Endothelial cell of umbilical vein (primary cell): ENCODE measurements at regions not wholly inside any gene's neighbourhood (a gene's known extent, or its start where the extent isn't known, plus 50 kb on each side); places are given as distances from the start of the nearest gene placed in this dataset.

Source experiments
- BruUV-seq: library from RNA; stranded (reverse); fragments of 400-500 nt; replicated peaks from 2 replicates; lab custom pipeline; 2021; lab: Mats Ljungman, UMichigan
- CTCF ChIA-PET: fragments of 300-600, 350-600 bp; sonication (Branson Sonifier 250); formaldehyde crosslinking; loops from one replicate; lab custom pipeline; 2021; ENCODE audit warnings: antibody characterized with exemption, inconsistent platforms; lab: Charles Lee
- POLR2A ChIA-PET: fragments of 300-600, 350-600 bp; sonication (Branson Sonifier 250); formaldehyde crosslinking; loops from one replicate; lab custom pipeline; 2021; ENCODE audit warnings: antibody characterized with exemption, inconsistent platforms; lab: Charles Lee
- DNase-seq: peaks from one replicate; pipeline ENCODE4 v3.0.0-alpha.2; 2011; ENCODE audit warnings: low read depth, low spot score
- FAIRE-seq: peaks from 2 replicates; lab custom pipeline; 2011; peaks lifted over from hg19 to GRCh38; lab: Jason Lieb, UNC
- H2AFZ ChIP-seq: 2 replicates; pipeline ENCODE4 v1.6.0; 2012; ENCODE audit warnings: low read depth, low read length, control low read depth, inconsistent platforms
- H3K27ac ChIP-seq: 2 replicates; pipeline ENCODE4 v1.5.1; 2011; ENCODE audit warnings: low read depth, mild to moderate bottlenecking, control low read depth, low read length, moderate library complexity; ENCODE audit not compliant: insufficient read depth
- H3K27me3 ChIP-seq, 2 experiments: 2 replicates each; pipeline versions ENCODE4 v1.6.0 to v1.6.1; 2011; ENCODE audit warnings: low read length in 2 of 2, mixed read lengths in 1 of 2; ENCODE audit not compliant: control insufficient read depth in 2 of 2, insufficient read depth in 2 of 2
- H3K36me3 ChIP-seq, 2 experiments: 2 replicates in 1 of 2; 3 replicates in 1 of 2; pipeline ENCODE4 v1.5.1; 2011; ENCODE audit warnings: low read length in 2 of 2, mild to moderate bottlenecking in 1 of 2, moderate library complexity in 1 of 2; ENCODE audit not compliant: control insufficient read depth in 2 of 2, insufficient read depth in 2 of 2; ENCODE audit errors: extremely low read depth in 1 of 2
- H3K4me1 ChIP-seq: 3 replicates; pipeline ENCODE4 v1.5.1; 2011; ENCODE audit warnings: mild to moderate bottlenecking, low read length; ENCODE audit not compliant: control insufficient read depth, insufficient read depth; ENCODE audit errors: extremely low read depth
- H3K4me2 ChIP-seq: 2 replicates; pipeline ENCODE4 v1.6.1; 2011; ENCODE audit warnings: low read length, control low read depth, mixed read lengths; ENCODE audit not compliant: insufficient read depth
- H3K4me3 ChIP-seq, 3 experiments: fragments of 200-600 bp in 1 of 3; sonication (generic), shearing (Covaris generic) in 1 of 3; replicated peaks in 1 of 3; 2 replicates each; pipeline ENCODE4 v1.5.1; 2011 to 2016; ENCODE audit warnings: control low read depth in 3 of 3, low read length in 3 of 3, mild to moderate bottlenecking in 2 of 3, inconsistent platforms in 1 of 3, low read depth in 1 of 3, moderate library complexity in 1 of 3; ENCODE audit not compliant: insufficient read depth in 1 of 3
- H3K79me2 ChIP-seq: 2 replicates; pipeline ENCODE4 v1.6.0; 2012; ENCODE audit warnings: low read length, inconsistent platforms; ENCODE audit not compliant: control insufficient read depth, insufficient read depth
- H3K9ac ChIP-seq: replicated peaks from 2 replicates; pipeline ENCODE3; 2011; ENCODE audit warnings: low read length, control low read depth; ENCODE audit not compliant: insufficient read depth; ENCODE audit errors: extremely low read depth
- H3K9me1 ChIP-seq: replicated peaks from 3 replicates; pipeline ENCODE4 v1.6.0; 2011; ENCODE audit warnings: mild to moderate bottlenecking, low read length; ENCODE audit not compliant: control insufficient read depth, insufficient read depth; ENCODE audit errors: extremely low read depth
- H3K9me3 ChIP-seq: replicated peaks from 2 replicates; pipeline ENCODE4 v1.5.1; 2012; ENCODE audit warnings: low read length, inconsistent platforms; ENCODE audit not compliant: control insufficient read depth, insufficient read depth
- H4K20me1 ChIP-seq: replicated peaks from 2 replicates; pipeline ENCODE3; 2011; ENCODE audit warnings: mild to moderate bottlenecking, low read length; ENCODE audit not compliant: control insufficient read depth, insufficient read depth; ENCODE audit errors: extremely low read depth
- EZH2 ChIP-seq: IDR thresholded peaks from 2 replicates; pipeline ENCODE4 v1.6.1; 2012; ENCODE audit warnings: borderline replicate concordance, low read depth, mild to moderate bottlenecking, moderate library complexity, low read length, inconsistent platforms; ENCODE audit not compliant: severe bottlenecking
- FOS ChIP-seq: IDR thresholded peaks from 2 replicates; pipeline ENCODE4 v1.6.1; 2011; ENCODE audit warnings: mild to moderate bottlenecking, low read length, moderate library complexity, borderline replicate concordance; ENCODE audit not compliant: insufficient read depth
- JUN ChIP-seq: IDR thresholded peaks from 2 replicates; pipeline ENCODE4 v1.6.1; 2011; ENCODE audit warnings: borderline replicate concordance, low read depth; ENCODE audit not compliant: insufficient read length, insufficient read depth
- POLR2AphosphoS5 ChIP-seq: IDR thresholded peaks from 2 replicates; pipeline ENCODE4 v1.6.1; 2012; ENCODE audit warnings: low read depth, mild to moderate bottlenecking, control low read depth, low read length, moderate library complexity; ENCODE audit not compliant: insufficient read depth
- dilution Hi-C: fragments of 300-500 bp; cut with MboI; formaldehyde crosslinking; loops from one replicate; pipeline ENCODE4 v1.15.0; 2019; ENCODE audit warnings: low sequenced_read_pairs; ENCODE audit not compliant: extremely low pct_ligation_motif_present
- intact Hi-C: fragments of 100-400 bp; cut with micrococcal nuclease; formaldehyde crosslinking; loops from one replicate; pipeline ENCODE4 v1.10.0; 2022
- TF ChIP-seq, protein P1 (sequence below), 2 donors: IDR thresholded peaks; 1 replicate in 1 of 2; 2 replicates in 1 of 2; pipeline ENCODE4 v1.5.1; 2011; ENCODE audit warnings: low read length in 2 of 2, mild to moderate bottlenecking in 2 of 2, moderate library complexity in 2 of 2, control low read depth in 1 of 2, inconsistent platforms in 1 of 2, low read depth in 1 of 2; ENCODE audit not compliant: insufficient read depth in 1 of 2; ENCODE audit errors: extremely low read depth in 1 of 2
- TF ChIP-seq, protein P2 (sequence below): IDR thresholded peaks from 2 replicates; pipeline ENCODE4 v1.6.1; 2011; ENCODE audit not compliant: insufficient read depth, insufficient read length

DNA sequence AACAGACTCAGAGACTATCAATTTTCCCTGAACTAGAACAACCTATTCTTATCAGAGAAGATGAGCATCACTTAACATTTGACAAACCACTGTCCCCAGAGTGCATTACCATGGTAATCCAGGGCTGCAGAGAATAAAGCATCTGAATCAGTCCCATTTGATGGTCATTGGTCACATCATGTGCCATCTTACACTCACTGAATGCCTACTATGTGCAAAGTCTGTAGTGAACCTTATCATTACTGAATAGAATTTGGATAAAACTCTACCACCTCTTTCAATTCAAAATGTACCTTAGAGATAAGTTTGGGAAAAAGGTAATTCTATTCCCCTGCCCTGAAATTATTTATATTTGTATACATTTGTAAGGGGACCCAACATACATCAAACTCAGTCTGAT, 156.4 kb upstream of the TRPC7 start:
- dilution Hi-C loops: no loop called here
- peaks cover 0 to 5% of the 10 kb centered on the region in 2 experiments for H3K27me3 ChIP-seq
- H3K4me1 ChIP-seq: no peaks in the 10 kb centered on the region
- no peak overlapping the region for H3K9ac ChIP-seq
- H3K27ac ChIP-seq: no peak overlapping the region
- H3K9me3 ChIP-seq: no peaks in the 10 kb centered on the region
- FAIRE-seq: no peak
- no peak for DNase-seq
- no peak overlapping the region for H2AFZ ChIP-seq
- H3K36me3 ChIP-seq: no peaks in the 10 kb centered on the region
- H3K79me2 ChIP-seq: no peaks in the 10 kb centered on the region
- H3K4me2 ChIP-seq: no peak overlapping the region
- H3K4me3 ChIP-seq: no peak overlapping the region
- CTCF ChIA-PET: no interaction called here
- H3K9me1 ChIP-seq: no peaks in the 10 kb centered on the region
- TF ChIP-seq JUN (no peak), EZH2 (no peak), POLR2AphosphoS5 (no peak), FOS (no peak)
- TF ChIP-seq, protein P1, sequence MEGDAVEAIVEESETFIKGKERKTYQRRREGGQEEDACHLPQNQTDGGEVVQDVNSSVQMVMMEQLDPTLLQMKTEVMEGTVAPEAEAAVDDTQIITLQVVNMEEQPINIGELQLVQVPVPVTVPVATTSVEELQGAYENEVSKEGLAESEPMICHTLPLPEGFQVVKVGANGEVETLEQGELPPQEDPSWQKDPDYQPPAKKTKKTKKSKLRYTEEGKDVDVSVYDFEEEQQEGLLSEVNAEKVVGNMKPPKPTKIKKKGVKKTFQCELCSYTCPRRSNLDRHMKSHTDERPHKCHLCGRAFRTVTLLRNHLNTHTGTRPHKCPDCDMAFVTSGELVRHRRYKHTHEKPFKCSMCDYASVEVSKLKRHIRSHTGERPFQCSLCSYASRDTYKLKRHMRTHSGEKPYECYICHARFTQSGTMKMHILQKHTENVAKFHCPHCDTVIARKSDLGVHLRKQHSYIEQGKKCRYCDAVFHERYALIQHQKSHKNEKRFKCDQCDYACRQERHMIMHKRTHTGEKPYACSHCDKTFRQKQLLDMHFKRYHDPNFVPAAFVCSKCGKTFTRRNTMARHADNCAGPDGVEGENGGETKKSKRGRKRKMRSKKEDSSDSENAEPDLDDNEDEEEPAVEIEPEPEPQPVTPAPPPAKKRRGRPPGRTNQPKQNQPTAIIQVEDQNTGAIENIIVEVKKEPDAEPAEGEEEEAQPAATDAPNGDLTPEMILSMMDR (IDR thresholded peaks at IDR 0.05; ENCODE audit: extremely low read depth in 1 of 2, insufficient read depth in 1 of 2, low read depth in 1 of 2, low read length in 2 of 2): no peak
- TF ChIP-seq, protein P2, sequence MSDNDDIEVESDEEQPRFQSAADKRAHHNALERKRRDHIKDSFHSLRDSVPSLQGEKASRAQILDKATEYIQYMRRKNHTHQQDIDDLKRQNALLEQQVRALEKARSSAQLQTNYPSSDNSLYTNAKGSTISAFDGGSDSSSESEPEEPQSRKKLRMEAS: no peak
- no peaks in the 10 kb centered on the region for H4K20me1 ChIP-seq
- POLR2A ChIA-PET: no interaction called here
- no TSS peak for BruUV-seq
- intact Hi-C loops: no loop called here
